HG02623 (cell line): ENCODE measurements at regions not wholly inside any gene's neighbourhood (a gene's known extent, or its start where the extent isn't known, plus 50 kb on each side); places are given as distances from the start of the nearest gene placed in this dataset.

Source experiments
- ATAC-seq: cut with Tn5 transposase; IDR thresholded peaks from one replicate; pipeline ENCODE4 v1.9.1; 2021; ENCODE audit warnings: moderate library complexity; ENCODE audit not compliant: unreplicated experiment

DNA sequence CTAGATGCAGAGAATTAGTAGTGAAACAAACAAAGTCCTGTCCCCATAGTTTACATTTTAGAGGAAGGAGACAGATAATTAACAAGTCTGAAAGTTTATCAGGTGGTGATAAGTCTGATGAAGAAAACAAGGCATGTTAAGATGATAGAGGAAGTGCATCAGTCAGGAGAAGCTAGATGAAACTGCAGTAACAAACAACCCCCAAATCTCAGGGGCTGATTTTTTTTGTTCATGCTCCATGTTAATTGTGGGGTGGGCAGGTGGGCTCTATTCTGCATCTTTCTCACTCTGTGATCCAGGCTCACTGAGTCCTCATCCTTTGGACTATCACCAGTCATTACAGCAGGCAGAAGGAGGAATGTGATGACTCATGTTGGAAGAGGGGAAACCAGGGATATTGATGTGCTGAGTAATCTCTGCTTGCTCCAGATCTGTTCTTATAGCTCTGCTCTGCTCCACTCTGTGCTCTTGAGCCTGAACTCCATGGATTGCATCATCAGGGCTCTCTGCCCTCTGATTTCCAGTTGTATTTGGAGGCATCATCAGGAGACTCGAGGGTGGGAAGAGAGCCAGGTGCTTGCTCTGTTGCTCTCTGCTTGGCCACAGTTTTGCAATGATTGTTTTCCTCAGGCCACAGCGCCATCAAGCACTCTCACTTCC, 166.9 kb downstream of the IER5 start:
- ATAC-seq, result no peak

GRCh38 chr1:181257117-181257516, 168.6 kb downstream of the IER5 start:
- peak; percentile 93 for ATAC-seq

- no peak for ATAC-seq
These were observed 170.7 kb downstream of the IER5 start for GRCh38 chr1:181259026-181259745.

DNA sequence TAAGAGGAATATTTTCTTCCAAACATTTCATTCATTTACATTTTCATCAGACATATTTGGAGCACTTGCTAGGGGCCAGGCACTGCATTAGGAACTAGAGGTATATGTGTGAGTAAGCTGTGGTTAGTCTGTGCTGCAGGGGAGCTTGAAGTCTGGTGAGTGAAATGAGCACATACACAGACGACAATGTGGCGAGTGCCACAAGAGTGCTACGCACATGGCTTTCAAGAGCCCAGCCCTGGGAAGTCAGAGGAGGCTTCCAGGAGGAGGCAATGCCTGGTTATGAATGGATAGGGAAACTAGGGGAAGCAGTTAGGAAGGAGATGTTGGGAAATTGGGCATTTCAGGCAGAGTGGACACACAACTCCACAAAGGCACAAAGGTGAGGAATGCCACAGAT, 171.8 kb downstream of the IER5 start:
- no peak for ATAC-seq

DNA sequence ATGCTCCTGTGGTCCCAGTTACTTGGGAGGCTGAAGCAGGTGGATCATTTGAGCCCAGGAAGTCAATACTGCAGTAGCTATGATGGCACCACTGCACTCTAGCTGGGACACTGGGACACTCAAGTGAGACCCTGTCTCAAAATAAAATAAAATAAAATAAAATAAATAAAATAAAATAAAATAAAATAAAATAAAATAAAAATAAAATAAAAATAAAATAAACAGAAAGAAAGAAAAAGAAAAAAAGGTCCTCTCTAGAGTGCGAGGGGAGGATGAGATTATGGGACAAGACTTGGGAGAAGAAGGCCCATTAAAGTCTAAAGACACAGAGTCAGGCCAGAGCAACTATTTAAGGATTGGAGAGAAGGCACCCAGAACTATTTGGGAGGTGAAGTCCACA, 172.5 kb downstream of the IER5 start:
- no peak for ATAC-seq

GRCh38 chr1:181262069-181262468, 173.6 kb downstream of the IER5 start:
- no peak for ATAC-seq

DNA sequence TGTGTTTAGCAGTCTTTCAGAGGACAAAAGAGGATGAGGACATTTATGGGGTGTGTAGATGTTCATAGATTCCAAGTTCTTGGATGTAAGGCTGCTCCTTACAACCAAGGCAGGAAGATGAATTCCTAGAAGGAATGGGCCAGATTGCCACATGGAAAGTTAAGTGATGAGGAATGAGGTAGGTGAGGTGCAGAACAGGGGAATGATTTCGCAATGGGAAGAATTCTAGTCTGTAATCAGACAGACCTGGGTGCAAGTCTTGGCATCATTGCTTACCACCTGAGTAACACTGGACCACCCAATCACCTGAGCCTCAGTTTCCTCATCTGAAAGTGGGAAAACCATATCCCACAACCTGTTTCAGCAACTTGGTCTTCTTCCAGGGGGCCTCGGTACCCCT, 174.9 kb downstream of the IER5 start:
- ATAC-seq, result no peak

DNA sequence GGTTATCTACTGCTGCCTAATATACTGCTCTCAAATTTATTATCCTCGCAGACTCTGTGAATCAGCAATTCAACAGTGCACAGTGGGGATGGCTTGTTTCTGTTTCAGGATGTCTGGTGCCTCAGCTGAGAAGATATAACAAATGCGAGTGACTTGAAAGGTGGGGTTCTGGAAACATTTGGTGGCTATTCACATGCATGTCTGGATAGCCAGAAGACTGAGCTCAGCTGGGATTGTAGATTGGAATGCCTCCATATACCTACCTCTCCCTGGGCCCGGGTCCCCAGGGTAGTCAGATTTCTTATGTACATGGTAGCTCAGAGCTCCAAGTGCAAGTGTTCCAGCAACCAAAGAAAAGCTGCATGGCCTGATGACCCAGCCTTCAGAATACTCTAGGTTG, 176.3 kb downstream of the IER5 start:
- no peak for ATAC-seq

DNA sequence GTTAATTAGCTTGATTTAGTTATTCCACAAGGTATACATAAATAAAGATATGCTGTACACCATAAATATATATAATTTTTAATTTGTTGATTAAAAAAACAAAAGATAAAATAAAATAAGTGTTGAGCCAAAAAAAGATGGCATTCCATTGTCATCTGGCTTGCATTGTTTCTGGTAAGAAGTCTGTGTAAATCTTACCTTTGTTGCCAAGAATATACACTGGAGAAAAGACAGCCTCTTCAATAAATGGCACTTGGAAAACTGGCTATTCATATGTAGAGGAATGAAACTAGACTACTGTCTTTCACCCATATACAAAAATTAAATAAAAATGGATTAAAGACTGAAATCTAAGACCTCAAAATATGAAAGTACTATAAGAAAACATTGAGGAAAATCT, 196.5 kb downstream of the IER5 start:
- no peak for ATAC-seq

DNA sequence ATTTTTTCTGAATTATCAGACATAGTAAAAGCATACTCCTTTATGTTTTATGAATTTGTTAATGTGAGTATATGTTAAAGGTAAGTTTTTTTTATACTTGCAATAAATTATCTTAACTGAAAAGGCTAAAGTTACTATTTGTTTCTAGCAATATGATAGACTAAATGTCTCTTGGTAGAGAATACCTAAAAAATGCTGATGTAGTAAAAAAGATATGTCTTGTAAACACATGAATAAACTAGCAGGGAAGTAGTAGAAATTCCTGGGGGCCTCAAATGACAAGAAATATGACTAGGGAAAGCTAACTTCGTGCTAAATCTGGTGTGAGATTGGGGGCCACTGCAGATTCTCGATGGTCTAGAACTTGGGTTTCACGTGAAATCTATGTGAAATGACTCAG, 188.1 kb upstream of the CACNA1E start:
- no peak for ATAC-seq

DNA sequence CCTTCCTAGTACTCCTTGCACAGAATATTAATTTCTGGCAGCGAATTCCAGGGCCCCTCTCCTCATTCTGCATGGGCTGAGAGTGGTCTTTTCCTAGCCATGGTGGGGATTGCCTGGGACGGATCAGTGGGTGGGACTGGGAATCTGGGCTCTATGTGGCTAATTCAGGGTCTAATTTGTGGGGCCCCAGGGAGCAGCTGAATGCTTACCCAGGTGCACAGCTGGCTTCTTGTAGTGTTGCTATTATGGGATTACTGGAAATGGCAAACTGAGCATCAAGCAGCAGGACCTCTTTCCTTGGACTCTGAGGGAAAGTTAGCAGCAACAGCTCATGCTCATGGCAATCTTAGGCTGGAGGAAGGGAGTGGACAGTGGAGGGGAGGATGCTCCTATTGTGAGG, 187.1 kb upstream of the CACNA1E start:
- no peak for ATAC-seq

GRCh38 chr1:181308098-181308497, 175.2 kb upstream of the CACNA1E start:
- ATAC-seq, result no peak

- no peak for ATAC-seq
These were observed 172.8 kb upstream of the CACNA1E start for GRCh38 chr1:181310560-181310959.

DNA sequence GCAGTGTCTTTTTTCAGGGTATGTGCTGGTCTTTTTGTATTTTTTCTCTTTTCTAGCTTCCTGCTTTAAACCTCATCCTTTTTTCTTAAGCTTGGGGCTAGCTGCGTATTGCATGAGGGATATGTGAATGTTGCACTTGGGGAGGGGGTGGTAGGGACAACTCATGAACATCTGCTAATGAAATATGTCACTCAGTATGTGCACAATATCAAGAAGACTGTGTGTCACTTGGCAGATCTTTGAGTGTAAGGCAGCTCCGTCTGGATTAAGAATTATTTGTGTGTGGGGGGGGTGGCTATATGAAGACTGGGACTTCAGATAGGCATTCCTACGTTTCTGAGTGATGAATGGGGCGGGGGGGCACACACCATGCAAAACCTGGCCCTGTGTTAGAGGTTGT, 170.4 kb upstream of the CACNA1E start:
- no peak for ATAC-seq

- no peak for ATAC-seq
These were observed 169.9 kb upstream of the CACNA1E start for GRCh38 chr1:181313466-181313865.

DNA sequence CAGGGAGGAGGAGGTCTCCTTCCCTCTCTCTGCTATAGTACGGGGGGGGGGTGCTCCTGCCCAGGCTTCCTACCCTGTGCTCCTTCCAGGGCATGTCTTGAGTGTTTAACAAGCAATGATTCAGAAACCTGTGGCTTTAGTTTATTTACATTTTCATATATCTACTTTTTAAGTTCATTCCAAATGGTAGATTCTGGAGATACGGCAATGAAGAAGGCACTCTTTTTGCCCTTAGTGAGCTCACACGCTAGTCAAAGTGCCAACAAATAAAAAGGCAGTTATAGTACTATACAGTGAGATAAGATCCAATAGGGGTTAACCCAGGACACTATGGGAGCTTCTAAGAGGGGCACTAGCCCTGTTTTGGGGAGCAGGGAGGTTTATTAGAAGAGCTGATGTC, 169.3 kb upstream of the CACNA1E start:
- ATAC-seq, result no peak

GRCh38 chr1:181314959-181315358, 168.4 kb upstream of the CACNA1E start:
- no peak for ATAC-seq

DNA sequence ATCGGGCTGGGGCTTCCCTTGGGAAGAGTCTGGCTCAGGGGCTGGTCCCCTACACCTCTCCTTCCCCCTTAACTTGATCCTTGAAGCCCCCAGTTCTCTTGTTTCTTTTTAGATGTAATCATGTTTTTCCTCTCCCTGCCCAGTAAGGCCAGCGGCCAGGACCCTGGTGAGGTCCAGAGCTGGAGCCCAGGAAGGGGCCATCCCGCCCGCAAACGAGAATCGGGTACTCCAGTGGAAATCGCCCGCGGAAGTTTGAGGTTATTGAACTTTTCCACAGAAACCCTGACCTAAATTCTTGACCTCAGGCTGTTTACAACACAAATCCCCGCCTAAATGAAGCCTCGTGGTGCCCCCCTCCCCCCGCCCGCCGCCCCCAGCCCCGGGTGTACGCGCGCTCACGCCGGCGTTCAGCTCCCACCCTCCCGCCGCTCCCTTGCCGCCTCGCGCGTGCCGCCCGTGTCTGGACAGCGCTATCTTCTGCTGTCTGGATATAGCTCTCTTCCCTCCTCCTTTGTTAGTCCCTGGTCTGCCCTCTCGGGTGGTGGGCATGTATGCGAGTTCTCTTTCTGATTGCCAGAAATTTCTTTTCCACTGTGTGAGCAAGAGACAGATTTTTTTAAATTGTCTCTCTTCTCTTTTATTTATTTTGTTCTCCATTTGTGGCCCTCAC, 165.9 kb upstream of the CACNA1E start:
- ATAC-seq, result no peak

DNA sequence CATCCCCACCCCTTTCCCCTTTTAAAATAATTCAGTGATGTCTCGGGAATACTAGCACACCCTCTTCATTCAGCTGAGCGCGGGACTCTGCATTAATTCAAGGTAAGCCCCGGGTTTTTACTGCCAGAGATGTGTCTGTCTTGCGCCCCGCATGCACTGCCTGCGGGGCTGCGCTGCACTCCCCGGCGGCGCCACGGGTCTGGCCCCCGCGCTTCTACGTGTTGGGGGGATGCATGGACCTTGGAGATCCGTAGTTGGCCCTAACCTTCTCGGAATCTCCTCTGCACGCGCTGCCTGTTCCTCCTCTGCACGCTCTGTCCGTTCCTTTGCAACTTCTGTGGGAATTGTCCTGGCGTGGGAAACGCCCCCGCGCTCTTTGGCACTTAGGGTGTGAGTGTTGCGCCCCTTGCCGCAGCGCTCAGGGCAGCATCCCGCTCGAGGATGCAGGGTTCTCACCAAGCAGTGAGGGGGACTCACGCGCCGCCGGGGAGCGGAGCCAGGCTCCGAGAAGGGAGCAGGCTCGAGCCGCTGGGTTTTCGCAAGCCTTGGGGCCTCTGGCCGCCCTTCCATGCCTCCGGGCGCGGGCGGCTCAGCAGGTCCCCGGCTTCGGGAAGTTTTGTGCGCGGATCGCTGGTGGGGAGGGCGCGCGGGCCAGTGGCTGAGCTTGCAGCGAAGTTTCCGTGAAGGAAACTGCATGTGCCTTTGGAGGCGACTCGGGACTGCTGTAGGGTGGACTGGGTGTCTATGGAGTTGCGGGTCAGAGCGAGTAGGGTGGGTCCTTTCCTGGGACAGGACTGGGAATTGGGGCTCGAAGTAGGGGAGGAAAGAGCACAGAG, 165.1 kb upstream of the CACNA1E start:
- no peak for ATAC-seq

GRCh38 chr1:181318858-181319235, 164.5 kb upstream of the CACNA1E start:
- no peak for ATAC-seq

GRCh38 chr1:181319907-181320306, 163.4 kb upstream of the CACNA1E start:
- no peak for ATAC-seq
